SK-MEL-5 (cell line): ENCODE measurements at regions not wholly inside any gene's neighbourhood (a gene's known extent, or its start where the extent isn't known, plus 50 kb on each side); places are given as distances from the start of the nearest gene placed in this dataset.
"Not testable (repeated sequence)": the region's sequence is repeated elsewhere in the genome, so short reads cannot be mapped to it uniquely, and the experiment has no call there.

Experiments
- DNase-seq: peaks from one replicate; pipeline ENCODE4 v3.0.0-alpha.2; 2016; ENCODE audit warnings: low read depth, low spot score
- in situ Hi-C: cut with HindIII; loops from 2 replicates; pipeline ENCODE4 v1.10.0; 2016; ENCODE audit warnings: low sequenced_read_pairs, high pct_unique_total_duplicates, low pct_unique_long_range_greater_than_20kb

DNA sequence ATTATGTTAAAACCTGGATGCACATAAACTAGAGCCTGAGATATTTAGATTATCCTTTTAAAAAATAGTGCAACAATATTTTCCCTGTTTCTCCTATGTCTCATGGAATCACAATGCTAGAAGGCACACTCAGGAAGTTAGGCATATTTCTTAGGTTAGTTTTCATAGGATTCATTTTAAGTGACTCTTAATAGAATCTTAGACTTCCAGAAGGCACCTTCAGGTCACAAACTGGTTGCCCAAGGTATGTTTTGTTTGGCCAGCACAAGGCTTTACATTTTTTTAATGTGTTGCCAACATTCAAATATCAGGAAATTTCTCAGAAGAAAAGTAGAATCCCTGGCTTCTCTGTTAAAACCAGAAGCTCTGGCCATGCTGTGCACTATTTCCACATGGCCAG lies 129.3 kb downstream of the LNPK start:
- no peak for DNase-seq
- in situ Hi-C loops = no loop called here

DNA sequence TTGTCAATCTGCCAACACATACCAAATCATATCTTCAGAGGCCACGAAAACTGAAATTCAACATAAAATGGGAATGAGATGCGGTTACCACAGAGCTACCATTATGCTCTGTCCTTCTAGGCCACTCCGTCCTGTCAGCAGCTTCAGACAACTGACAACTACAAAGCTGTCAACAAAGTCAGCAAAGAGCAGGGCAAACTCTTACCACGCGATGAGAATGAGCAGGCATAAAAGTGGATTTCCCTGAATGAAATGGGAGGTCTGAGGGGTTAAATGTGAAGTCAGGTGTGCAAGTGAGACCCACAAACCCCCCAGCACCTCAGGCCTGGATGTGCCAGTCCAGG lies 130.1 kb downstream of the LNPK start:
- in situ Hi-C loops = no loop called here
- no peak for DNase-seq

GRCh38 chr2:175871331-175872004 lies 130.6 kb downstream of the LNPK start:
- no peak for DNase-seq
- in situ Hi-C loops = no loop called here

DNA sequence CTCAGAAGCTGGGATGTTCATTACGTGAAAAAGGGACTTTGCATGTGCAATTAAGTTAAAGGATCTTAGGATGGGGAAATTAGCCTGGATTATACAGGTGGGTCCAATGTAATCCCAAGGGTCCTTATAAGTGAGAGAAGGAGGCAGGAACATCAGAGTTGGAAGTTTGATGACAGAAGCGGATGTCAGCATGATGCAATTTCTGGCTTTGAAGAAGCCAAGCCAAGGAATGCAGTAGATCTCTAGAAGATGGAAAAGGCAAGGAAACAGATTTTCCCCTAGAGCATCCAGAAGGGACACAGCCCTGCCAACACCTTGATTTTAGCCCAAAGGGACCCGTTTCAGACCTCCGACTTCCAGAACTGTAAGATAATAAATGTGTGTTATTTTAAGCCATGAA lies 136.4 kb downstream of the LNPK start:
- in situ Hi-C loops = no loop called here
- no peak for DNase-seq

DNA sequence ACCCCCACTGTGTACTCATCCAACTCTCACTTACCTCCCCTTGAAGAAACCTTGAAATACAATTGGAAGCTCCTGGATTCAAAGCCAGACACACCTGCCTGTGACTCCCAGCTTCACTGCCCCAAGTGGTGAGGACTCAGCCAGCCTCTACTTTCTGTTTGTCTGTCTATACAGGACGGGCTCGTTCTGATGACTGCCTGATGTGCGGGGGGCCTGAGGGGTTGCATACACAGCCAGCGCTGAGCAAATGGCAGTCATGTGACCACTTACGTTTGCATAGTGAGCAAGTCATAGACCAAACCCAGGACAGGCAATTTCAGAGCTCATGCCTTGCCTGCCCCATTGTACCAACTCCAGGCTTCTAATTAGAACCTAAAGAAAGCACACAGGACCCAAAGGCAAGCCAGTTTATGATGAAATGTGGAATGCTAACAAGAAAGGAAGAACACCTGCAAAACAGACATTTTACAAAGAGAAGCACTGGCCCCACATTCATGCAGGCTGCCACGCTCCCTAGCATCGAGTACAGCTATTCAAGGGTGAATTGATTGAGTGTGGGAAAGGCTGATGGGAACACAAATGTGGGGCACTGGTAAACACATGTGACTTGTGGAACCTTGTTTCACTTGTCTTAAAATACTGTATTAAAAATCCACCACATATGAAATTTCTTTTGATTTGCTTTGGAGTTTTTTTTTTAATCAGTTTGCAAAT lies 137.8 kb downstream of the LNPK start:
- no peak for DNase-seq
- in situ Hi-C loops = no loop called here

DNA sequence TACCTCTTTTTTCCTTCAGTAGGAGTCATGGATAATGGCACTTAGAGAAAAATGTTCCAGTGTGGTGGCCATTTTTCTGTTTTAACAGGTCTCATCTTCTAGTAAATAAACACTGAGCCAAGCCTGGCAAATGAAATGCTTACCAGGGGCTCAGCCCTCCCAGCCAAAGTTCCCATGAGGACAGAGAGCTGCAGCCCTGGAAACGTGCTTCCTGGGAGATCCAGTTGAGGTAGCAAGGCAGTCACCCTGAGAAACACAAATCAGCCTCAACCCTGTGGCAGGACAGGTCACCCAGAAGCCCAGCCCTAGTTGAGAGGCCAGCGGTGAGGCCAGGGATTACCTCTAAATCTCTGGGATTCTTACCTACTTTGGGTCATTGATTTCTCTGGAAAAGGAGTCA lies 140.1 kb downstream of the LNPK start:
- DNase-seq = no peak
- in situ Hi-C loops = no loop called here

DNA sequence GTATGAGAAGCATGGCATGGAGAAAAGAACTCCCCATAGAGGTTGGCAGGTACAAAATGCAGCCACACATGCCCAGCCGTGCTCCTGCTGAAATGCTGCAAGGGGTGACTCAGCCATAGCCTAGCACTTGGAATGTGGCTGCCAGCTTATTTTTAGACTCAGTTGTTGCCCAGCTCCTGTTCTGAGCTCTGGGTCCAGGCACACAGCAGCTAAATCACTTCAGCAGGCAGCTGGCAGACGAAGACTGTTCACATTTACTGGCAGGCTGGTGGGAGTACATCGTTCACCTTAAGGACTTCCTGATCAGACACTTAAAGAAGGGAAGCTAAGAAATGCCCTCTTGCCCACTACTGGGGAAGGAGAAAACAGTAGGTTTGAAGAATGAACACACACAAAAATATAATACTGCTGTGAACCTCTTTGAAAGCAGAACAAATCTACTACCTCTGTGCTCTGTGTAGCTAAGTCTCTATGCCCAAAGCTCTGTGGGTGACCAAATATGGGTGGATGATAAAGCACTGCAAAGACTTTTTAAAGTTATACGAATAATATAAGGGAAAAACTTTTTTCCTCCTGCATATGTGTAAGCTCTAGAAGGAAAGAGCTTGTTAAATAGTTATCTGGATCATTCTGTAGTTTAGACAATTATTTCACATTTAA lies 146.1 kb downstream of the LNPK start:
- in situ Hi-C loops = no loop called here

GRCh38 chr2:175855236-175855635 lies 146.8 kb downstream of the LNPK start:
- in situ Hi-C loops = no loop called here
- DNase-seq = no peak

More for the DNA sequence above, 146.1 kb downstream of the LNPK start:
- no peak for DNase-seq

DNA sequence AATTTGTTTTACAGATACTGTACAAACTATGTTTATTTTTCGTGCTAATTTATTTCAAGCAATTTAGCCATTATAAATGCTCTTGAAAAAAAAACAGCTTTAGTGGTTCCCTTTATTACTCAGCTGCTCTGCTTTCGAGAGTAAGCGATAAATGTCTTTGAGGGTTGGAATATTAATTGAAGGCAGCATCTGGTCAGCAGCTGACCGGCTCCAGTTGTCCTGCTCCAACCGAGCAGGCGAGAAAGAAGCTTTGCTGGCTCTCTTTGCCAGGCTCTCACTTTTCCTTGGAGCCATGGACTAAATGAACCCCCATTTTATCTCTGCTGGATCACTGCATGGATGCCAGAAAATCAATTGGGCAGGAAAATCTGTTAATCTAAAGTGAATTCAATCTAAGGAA lies 147.4 kb downstream of the LNPK start:
- in situ Hi-C loops = no loop called here
- no peak for DNase-seq

GRCh38 chr2:175854129-175854528 lies 147.9 kb downstream of the LNPK start:
- in situ Hi-C loops = no loop called here
- no peak for DNase-seq

- in situ Hi-C loops = no loop called here
- no peak for DNase-seq
Observed at GRCh38 chr2:175853616-175853890, 148.5 kb downstream of the LNPK start.

DNA sequence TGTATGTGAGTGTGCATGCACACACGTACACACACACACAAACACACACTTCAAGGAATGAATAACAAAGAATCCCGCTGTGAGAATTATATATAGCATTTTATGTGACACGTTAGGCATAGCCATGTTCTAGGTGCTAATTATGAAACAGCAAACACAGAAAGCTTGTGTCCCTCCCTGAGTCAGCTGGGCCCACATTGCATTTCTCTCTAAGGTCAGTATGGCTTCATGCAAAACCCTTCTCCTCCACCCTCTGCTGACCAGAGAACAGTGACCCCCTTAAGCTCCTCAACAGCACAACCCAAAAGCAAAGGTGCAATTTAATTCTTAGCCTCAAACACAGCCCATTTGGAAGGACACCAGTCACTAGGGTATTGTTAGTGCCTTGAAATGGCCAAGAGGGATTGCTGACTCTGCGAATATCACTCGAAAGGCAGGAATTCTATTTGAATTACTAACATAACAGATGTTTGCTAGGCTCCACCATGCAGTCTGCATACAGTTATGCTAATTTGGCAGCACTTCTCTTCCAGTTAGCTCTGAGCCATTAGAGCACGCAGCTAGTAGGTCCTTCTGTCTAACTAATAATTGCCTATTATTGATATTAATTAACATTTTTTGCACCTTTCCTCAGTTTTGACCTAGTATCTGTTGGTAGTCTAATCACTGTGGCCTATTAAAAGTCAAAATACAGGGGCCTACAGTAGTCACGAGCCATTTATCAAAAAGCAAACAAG lies 149.0 kb downstream of the LNPK start:
- in situ Hi-C loops = no loop called here
- DNase-seq = no peak

GRCh38 chr2:175847128-175847527 lies 154.9 kb downstream of the LNPK start:
- in situ Hi-C loops = no loop called here
- DNase-seq = no peak

GRCh38 chr2:175844169-175844568 lies 157.9 kb downstream of the LNPK start:
- no peak for DNase-seq
- in situ Hi-C loops = no loop called here

- in situ Hi-C loops = no loop called here
- DNase-seq = no peak
Observed at GRCh38 chr2:175843625-175844024, 158.4 kb downstream of the LNPK start.

DNA sequence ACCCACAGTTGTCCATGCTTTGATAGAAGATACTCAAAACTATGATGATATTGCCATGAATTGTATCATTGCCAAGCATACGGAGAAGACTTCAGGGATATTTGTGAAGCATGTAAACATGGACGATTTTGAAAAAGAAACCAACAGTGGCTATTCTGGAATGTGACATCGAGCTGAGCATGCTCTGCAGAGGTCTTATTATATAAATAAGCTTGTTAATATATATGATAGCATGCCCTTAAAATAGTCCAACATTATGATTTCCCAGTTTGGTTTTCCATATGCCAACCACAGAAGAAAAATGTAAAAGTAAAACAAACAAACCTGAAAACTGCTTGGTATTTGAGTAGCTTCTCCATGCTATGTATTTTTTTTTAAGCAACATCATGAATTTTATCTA lies 159.1 kb downstream of the LNPK start:
- no peak for DNase-seq
- in situ Hi-C loops = no loop called here

GRCh38 chr2:175840765-175841164 lies 161.3 kb downstream of the LNPK start:
- in situ Hi-C loops, DNase-seq: not testable (repeated sequence)

GRCh38 chr2:175840256-175840655 lies 161.8 kb downstream of the LNPK start:
- no peak for DNase-seq
- in situ Hi-C loops = no loop called here

DNA sequence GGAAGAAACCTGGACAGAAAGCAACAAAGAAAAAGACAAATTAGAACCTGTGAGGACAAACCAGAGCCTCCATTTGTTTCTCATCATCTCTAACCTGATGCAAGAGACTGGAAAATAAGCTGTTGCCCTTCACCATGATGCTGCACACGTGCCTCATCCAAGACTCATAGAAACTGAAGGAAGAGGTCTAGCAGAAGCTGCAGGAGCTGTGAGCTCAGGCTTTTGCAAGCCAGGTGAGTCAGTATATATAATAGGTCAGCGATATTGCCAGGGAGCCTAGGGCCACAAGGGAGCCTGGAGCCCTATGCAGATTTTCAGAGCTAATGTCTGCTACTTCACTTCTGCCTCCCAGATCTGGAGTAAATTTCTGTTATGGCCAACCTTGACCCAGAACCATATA lies 163.1 kb downstream of the LNPK start:
- in situ Hi-C loops = no loop called here
- DNase-seq = no peak
